NCI-H69 (cell line): ENCODE measurements at regions not wholly inside any gene's neighbourhood (a gene's known extent, or its start where the extent isn't known, plus 50 kb on each side); places are given as distances from the start of the nearest gene placed in this dataset.

Experiments
- DNase-seq: peaks from one replicate; lab custom pipeline; 2025; lab: John Stamatoyannopoulos, UW

GRCh38 chr15:93241696-93242585 lies 152.9 kb upstream of the RGMA start:
- peak; percentile 89 for DNase-seq

- no peak for DNase-seq
Measured at GRCh38 chr15:93239993-93240392, 151.0 kb upstream of the RGMA start.

DNA sequence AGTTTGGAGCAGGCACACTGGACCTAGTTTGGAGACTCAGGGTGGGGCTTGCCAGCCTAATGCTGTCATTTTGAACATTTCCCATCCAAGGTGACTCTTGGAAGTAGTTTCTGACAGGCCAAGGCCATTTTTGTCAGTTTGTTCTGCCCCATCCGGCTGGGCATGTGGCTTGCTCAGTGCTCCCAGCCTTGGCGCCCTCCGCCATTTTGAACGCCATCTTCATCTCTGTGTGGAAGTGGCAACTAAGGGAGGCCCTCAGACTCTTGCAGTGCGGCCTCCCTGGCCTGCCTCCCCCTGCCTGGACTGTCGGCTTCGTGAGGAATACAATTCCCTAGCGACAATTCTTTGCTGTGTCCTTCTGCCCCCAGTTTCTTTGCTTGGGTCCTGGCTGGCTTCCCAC lies 150.6 kb upstream of the RGMA start:
- DNase-seq, result no peak

GRCh38 chr15:93238641-93239040 lies 149.6 kb upstream of the RGMA start:
- DNase-seq, result no peak

GRCh38 chr15:93235926-93236780 lies 147.1 kb upstream of the RGMA start:
- DNase-seq, result no peak

- no peak for DNase-seq
Measured at GRCh38 chr15:93235269-93235668, 146.3 kb upstream of the RGMA start.

DNA sequence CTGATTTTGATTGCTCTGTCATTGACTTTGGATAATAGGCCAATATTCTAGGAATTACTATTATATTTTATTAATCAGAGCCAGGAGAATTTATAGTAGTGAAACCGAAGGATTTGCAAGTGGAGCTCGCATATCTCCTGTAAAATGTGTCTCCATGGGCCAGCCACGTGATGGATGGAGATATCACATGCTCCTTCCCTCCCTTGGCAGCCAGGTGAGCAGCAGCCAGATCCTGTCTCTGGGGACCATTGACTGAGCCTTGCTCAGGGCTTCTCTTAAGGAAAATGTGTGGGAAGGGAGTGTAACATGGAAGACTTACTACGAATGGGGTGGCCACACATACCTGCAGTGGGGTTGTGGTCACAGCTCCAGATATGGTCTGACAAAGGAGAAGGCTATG lies 144.7 kb upstream of the RGMA start:
- DNase-seq, result no peak

DNA sequence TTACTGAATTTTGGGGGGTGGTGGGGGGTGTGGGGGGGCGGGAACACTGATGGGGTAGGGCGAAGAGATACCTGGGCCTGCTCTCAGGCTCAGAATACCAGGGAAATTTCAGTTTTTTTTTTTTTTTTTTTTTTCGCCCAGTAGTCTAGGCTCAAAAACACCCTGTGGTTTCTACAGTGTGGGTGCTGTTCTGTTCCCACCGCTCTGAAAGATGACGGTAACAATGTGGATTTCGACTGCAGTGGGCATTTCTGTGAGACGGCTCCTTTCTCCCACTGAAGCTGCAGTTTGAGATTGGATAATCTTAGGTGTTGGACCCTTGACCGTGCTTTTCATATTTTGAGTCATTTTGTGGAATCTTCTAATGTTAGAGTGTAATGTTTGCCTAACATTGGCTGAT lies 143.8 kb upstream of the RGMA start:
- no peak for DNase-seq

- DNase-seq, result no peak
Measured at GRCh38 chr15:93231994-93232393, 143.0 kb upstream of the RGMA start.

DNA sequence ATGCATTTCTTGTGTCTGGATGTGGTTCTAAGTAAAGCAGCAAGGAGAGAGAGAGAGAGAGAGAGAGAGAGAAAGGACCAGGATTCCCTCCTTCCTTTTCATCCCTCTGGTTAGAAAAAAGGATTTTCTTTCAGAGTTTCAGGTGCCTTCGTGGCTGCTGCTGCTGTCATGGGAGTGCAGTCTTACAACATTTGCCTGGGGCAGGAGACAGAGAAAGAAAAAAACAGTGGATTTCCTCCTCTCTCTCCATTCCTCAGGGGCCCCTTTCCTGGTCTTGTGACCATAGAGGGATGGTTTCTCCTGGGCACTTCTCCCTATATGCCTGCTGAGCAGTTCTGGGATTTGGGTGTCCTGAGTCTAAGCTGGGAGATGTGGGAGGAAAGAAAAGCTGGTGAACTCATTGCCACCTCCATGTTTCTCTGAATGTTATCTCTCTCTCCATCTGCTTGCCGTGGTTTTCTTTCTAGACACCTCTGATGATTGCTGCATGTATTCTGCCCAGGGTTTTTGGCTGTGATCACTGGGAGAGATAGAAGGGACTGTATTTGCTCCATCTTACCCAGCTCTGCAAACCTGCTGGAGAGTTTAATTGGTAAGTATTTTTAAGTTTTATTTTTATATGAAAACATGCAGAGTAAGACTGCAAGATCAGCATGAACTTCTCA lies 142.4 kb upstream of the RGMA start:
- DNase-seq, result no peak

DNA sequence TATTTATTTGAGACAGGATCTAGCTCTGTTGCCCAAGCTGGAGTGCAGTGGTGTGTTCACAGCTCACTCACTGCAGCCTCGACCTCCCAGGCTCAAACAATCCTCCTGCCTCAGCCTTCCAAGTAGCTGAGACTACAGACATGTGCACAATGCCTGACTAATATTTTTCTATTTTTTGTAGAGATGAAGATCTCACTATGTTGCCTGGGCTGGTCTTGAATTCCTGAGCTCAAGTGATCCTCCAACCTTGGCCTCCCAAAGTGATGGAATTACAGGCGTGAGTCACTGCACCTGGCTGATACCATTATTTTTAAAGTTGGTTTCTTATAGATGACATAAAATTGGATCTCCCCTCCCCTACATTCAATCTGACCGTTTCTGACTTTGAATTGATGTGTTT lies 139.5 kb upstream of the RGMA start:
- DNase-seq, result no peak

- DNase-seq, result no peak
Measured at GRCh38 chr15:93223803-93224202, 134.8 kb upstream of the RGMA start.

- DNase-seq, result no peak
Measured at GRCh38 chr15:93221759-93222158, 132.7 kb upstream of the RGMA start.

- DNase-seq, result no peak
Measured at GRCh38 chr15:93219859-93220420, 130.9 kb upstream of the RGMA start.

DNA sequence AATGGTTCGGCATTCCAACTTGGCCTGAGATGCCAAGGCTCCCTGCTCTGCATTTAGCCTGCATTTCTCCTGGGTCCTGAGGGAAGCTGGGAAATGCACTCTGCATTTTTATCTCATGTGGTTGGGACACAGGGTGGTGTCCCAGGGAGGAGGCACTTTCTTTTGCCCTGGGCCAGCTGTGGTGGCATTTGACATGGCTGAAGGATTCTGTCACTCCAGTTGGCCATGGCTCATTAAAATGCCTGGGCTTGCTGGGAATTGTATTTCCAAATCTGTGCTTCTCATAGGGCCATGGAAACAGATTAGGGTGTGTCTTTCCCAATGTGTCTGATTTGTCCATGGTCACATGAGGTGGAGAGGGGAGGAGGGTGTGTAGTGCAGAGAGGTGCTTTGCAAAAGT lies 128.3 kb upstream of the RGMA start:
- no peak for DNase-seq

GRCh38 chr15:93214106-93214505 lies 125.1 kb upstream of the RGMA start:
- no peak for DNase-seq

DNA sequence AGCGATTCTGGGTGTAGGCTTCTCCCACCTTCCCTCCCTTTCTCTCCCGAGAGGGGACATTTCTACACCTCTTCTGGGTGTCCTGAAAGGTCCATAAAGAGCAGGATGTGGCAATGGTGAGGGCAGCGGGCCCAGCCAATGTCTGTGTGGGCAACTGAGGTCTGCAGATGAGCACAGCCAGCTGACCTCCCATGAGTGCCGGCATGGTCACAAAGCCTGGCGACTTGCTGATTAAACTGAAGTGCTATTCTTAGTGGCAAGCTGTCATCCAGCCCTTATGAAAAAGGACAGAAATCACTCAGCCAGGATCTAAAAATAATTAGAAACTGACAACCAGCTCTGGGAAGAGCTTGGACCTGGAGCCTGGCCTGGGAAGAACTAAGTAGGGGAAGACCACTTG lies 124.3 kb upstream of the RGMA start:
- DNase-seq, result no peak

DNA sequence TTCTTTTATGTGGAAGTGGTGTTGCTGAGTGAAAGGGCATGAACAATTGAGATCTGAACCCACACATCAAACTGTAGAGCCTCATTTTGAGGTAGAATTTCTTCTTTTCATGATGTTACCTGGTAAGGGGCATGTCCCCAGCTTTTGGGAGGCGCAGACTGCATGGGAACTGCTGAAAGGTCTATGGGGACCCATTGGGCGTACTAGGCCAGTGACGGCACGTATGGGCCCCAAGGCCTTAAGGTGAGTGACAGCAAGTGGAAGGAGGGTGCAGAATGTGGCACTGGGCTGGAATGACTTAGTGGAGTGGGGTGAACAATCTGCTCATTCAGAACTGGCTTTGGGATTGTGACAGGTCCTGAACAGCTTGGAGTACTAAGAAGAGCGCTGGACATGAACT lies 123.6 kb upstream of the RGMA start:
- no peak for DNase-seq

GRCh38 chr15:93210995-93211394 lies 122.0 kb upstream of the RGMA start:
- no peak for DNase-seq

GRCh38 chr15:93209690-93210445 lies 120.9 kb upstream of the RGMA start:
- DNase-seq, result no peak

- DNase-seq, result no peak
Measured at GRCh38 chr15:93206893-93207292, 117.9 kb upstream of the RGMA start.

- no peak for DNase-seq
Measured at GRCh38 chr15:93205413-93205812, 116.4 kb upstream of the RGMA start.
